Mesenchymal stem cell (in vitro differentiated cells and primary cell): ENCODE measurements at regions not wholly inside any gene's neighbourhood (a gene's known extent, or its start where the extent isn't known, plus 50 kb on each side); places are given as distances from the start of the nearest gene placed in this dataset.
"Not testable (repeated sequence)": the region's sequence is repeated elsewhere in the genome, so short reads cannot be mapped to it uniquely, and the experiment has no call there.

Source experiments
- DNase-seq: peaks from one replicate; pipeline ENCODE4 v3.0.0-alpha.2; 2013
- H2AFZ ChIP-seq: one replicate; pipeline ENCODE4 v1.6.1; 2013; ENCODE audit warnings: low read depth, mild to moderate bottlenecking, control low read depth, inconsistent platforms, low read length, moderate library complexity
- H2AK5ac ChIP-seq: 2 replicates; pipeline ENCODE4 v1.6.1; 2013; ENCODE audit warnings: low read length, moderate library complexity, mild to moderate bottlenecking, inconsistent platforms; ENCODE audit not compliant: severe bottlenecking
- H2BK120ac ChIP-seq: one replicate; pipeline ENCODE4 v1.6.1; 2013; ENCODE audit warnings: low read depth, mild to moderate bottlenecking, inconsistent platforms, low read length, moderate library complexity
- H2BK12ac ChIP-seq, 2 experiments: one replicate each; pipeline ENCODE4 v1.6.1; 2013; ENCODE audit warnings: inconsistent platforms in 2 of 2, low read length in 2 of 2, mild to moderate bottlenecking in 2 of 2, moderate library complexity in 2 of 2, control low read depth in 1 of 2
- H2BK15ac ChIP-seq: one replicate; pipeline ENCODE4 v1.6.1; 2013; ENCODE audit warnings: mild to moderate bottlenecking, low read depth, inconsistent platforms; ENCODE audit not compliant: poor library complexity, severe bottlenecking
- H2BK5ac ChIP-seq: 2 replicates; pipeline ENCODE4 v1.6.1; 2013; ENCODE audit warnings: low read depth, mild to moderate bottlenecking, low read length, control low read depth, inconsistent platforms; ENCODE audit not compliant: poor library complexity, severe bottlenecking
- H3K14ac ChIP-seq, 2 experiments: one replicate each; pipeline ENCODE4 v1.6.1; 2013; ENCODE audit warnings: inconsistent platforms in 2 of 2, low read length in 2 of 2, control low read depth in 1 of 2, mild to moderate bottlenecking in 1 of 2, moderate library complexity in 1 of 2
- H3K18ac ChIP-seq, 2 experiments: one replicate each; pipeline ENCODE4 v1.6.1; 2013; ENCODE audit warnings: inconsistent platforms in 2 of 2, low read length in 2 of 2, control low read depth in 1 of 2, low read depth in 1 of 2, mild to moderate bottlenecking in 1 of 2
- H3K23ac ChIP-seq, 2 experiments: one replicate each; pipeline ENCODE4 v1.6.1; 2013; ENCODE audit warnings: inconsistent platforms in 2 of 2, low read length in 2 of 2, mild to moderate bottlenecking in 2 of 2, moderate library complexity in 2 of 2, control low read depth in 1 of 2
- H3K27ac ChIP-seq: 2 replicates; pipeline ENCODE4 v1.5.1; 2013; ENCODE audit warnings: mild to moderate bottlenecking, moderate library complexity, low read length, control low read depth, inconsistent platforms; ENCODE audit not compliant: poor library complexity, severe bottlenecking
- H3K27me3 ChIP-seq, 2 experiments: 2 replicates each; pipeline versions ENCODE4 v1.6.1 to v1.7.0; 2013; ENCODE audit warnings: low read length in 2 of 2, mild to moderate bottlenecking in 2 of 2, moderate library complexity in 2 of 2, control low read depth in 1 of 2, inconsistent platforms in 1 of 2; ENCODE audit not compliant: control insufficient read depth in 1 of 2, insufficient read depth in 1 of 2
- H3K36me3 ChIP-seq, 2 experiments: 2 replicates each; pipeline versions ENCODE4 v1.6.1 to v1.7.0; 2013; ENCODE audit warnings: low read length in 2 of 2, control low read depth in 1 of 2, inconsistent platforms in 1 of 2, low read depth in 1 of 2, mild to moderate bottlenecking in 1 of 2; ENCODE audit not compliant: insufficient read depth in 2 of 2, control insufficient read depth in 1 of 2
- H3K4ac ChIP-seq, 2 experiments: one replicate each; pipeline ENCODE4 v1.6.1; 2013; ENCODE audit warnings: inconsistent platforms in 2 of 2, low read length in 2 of 2, mild to moderate bottlenecking in 2 of 2, moderate library complexity in 2 of 2, control low read depth in 1 of 2, low read depth in 1 of 2
- H3K4me1 ChIP-seq: 2 replicates; pipeline ENCODE4 v1.6.1; 2013; ENCODE audit warnings: low read depth, low read length, control low read depth; ENCODE audit not compliant: control insufficient read depth, insufficient read depth
- H3K4me2 ChIP-seq: 2 replicates; pipeline ENCODE4 v1.6.1; 2013; ENCODE audit warnings: low read length, mild to moderate bottlenecking, inconsistent platforms; ENCODE audit not compliant: poor library complexity, severe bottlenecking
- H3K4me3 ChIP-seq, 2 experiments: 2 replicates each; pipeline versions ENCODE4 v1.5.1 to v1.7.0; 2013; ENCODE audit warnings: low read length in 2 of 2, mild to moderate bottlenecking in 2 of 2, control low read depth in 1 of 2, low read depth in 1 of 2; ENCODE audit not compliant: insufficient read depth in 1 of 2
- H3K79me1 ChIP-seq: replicated peaks from 2 replicates; pipeline ENCODE4 v1.6.1; 2013; ENCODE audit warnings: mild to moderate bottlenecking, control low read depth, low read length, inconsistent platforms; ENCODE audit not compliant: poor library complexity, severe bottlenecking
- H3K9ac ChIP-seq: 2 replicates; pipeline ENCODE4 v1.7.0; 2013; ENCODE audit warnings: mild to moderate bottlenecking, low read length, moderate library complexity
- H3K9me3 ChIP-seq: 2 replicates; pipeline ENCODE4 v1.7.0; 2013; ENCODE audit warnings: mild to moderate bottlenecking, low read length; ENCODE audit not compliant: control insufficient read depth
- H4K8ac ChIP-seq: one replicate; pipeline ENCODE4 v1.6.1; 2013; ENCODE audit warnings: inconsistent platforms, mild to moderate bottlenecking, low read length, moderate library complexity
- H4K91ac ChIP-seq: one replicate; pipeline ENCODE4 v1.6.1; 2013; ENCODE audit warnings: mild to moderate bottlenecking, low read length, inconsistent platforms
- WGBS: methylation state at CpG from one replicate; pipeline ENCODE4 v1.1.7; 2013; ENCODE audit warnings: mixed read lengths; 5-methylcytosine and 5-hydroxymethylcytosine counted together

GRCh38 chr15:84157056-84157632, 78.4 kb upstream of the GOLGA6L4 start:
- H3K4ac ChIP-seq, H3K36me3 ChIP-seq, H3K23ac ChIP-seq, H2BK120ac ChIP-seq, H3K27me3 ChIP-seq, H2AK5ac ChIP-seq, H4K8ac ChIP-seq, H3K4me2 ChIP-seq, H3K9ac ChIP-seq, H3K27ac ChIP-seq, H4K91ac ChIP-seq, DNase-seq, H3K14ac ChIP-seq, H2BK12ac ChIP-seq, H2BK5ac ChIP-seq, H2BK15ac ChIP-seq, H3K4me1 ChIP-seq, H2AFZ ChIP-seq, H3K9me3 ChIP-seq, H3K18ac ChIP-seq, H3K79me1 ChIP-seq, H3K4me3 ChIP-seq: not testable (repeated sequence)
- WGBS: 88% methylated on average over 8 of the region's 11 CpGs

- H4K8ac ChIP-seq, H2BK120ac ChIP-seq, H3K9ac ChIP-seq, H3K18ac ChIP-seq, H4K91ac ChIP-seq, H3K36me3 ChIP-seq, H3K23ac ChIP-seq, H2BK15ac ChIP-seq, DNase-seq, H3K27ac ChIP-seq, H2BK5ac ChIP-seq, H2AK5ac ChIP-seq, H3K4ac ChIP-seq, H2BK12ac ChIP-seq, H2AFZ ChIP-seq, H3K9me3 ChIP-seq, H3K27me3 ChIP-seq, H3K79me1 ChIP-seq, H3K4me2 ChIP-seq, H3K14ac ChIP-seq, H3K4me1 ChIP-seq, H3K4me3 ChIP-seq: not testable (repeated sequence)
- WGBS: 94% methylated on average over 2 of the region's 3 CpGs
Measured at GRCh38 chr15:84157857-84158256, 77.7 kb upstream of the GOLGA6L4 start.

DNA sequence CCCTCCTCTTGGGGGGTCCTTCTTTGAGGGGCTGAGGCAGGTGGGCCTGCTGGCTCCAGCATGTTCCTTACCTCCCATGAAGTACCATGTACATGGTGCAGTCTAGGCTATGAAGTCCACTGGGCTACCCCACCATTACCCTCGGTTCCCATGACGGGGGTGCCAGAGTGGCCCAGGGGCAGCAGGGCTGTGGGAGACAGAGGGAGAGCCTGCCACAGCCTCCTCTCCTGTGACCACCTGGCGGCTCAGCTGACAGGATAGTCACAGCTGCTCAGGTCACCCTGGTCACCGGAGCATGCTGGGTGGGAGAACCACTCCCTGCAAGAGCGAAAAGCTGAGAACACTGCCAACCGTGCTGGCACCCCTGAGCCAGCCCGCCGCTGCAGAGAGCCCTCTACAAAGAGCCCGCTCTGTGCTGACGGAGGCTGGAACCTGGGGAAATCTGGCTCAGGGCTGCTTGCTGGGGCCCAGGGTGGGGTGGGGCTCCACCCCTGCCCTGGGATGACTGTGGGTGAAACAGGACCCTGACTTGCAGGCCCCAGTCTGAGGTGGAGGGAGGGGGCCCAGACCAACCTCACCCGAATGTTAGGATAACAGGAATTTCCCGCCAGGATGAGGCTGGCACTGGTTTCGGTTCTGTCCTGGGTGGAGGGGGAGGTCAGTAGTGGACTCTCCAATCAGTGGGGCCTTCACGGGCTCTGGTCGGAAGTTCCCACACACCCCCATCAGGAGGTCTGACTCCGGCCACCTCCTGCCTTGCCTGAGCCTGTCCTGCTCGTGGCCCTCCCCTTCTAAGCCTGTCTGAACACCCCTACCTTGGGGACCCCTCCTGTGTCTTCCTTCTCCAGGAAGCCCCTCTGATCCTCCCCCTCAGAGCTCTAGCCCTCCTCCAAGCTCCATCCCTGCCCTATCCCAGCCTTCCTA, 76.0 kb upstream of the GOLGA6L4 start:
- not testable (repeated sequence) for DNase-seq, H3K14ac ChIP-seq, H3K18ac ChIP-seq, H3K27ac ChIP-seq, H2AK5ac ChIP-seq, H3K4me1 ChIP-seq, H2BK120ac ChIP-seq, H3K4ac ChIP-seq, H3K36me3 ChIP-seq, H2BK5ac ChIP-seq, H2BK12ac ChIP-seq, H3K9me3 ChIP-seq, H3K79me1 ChIP-seq, H3K27me3 ChIP-seq, H3K4me2 ChIP-seq, H4K91ac ChIP-seq, H3K4me3 ChIP-seq, H4K8ac ChIP-seq, H2BK15ac ChIP-seq, H2AFZ ChIP-seq, H3K9ac ChIP-seq, H3K23ac ChIP-seq
- WGBS: 95% methylated on average over 7 of the region's 17 CpGs

GRCh38 chr15:84164423-84165292, 70.9 kb upstream of the GOLGA6L4 start:
- H3K27ac ChIP-seq, H3K9ac ChIP-seq, H2BK15ac ChIP-seq, H2AK5ac ChIP-seq, H3K79me1 ChIP-seq, H3K18ac ChIP-seq, H3K27me3 ChIP-seq, H3K4me3 ChIP-seq, H4K91ac ChIP-seq, H3K23ac ChIP-seq, H2BK5ac ChIP-seq, H4K8ac ChIP-seq, H3K36me3 ChIP-seq, H2BK120ac ChIP-seq, H2AFZ ChIP-seq, H2BK12ac ChIP-seq, H3K9me3 ChIP-seq, H3K14ac ChIP-seq, H3K4me1 ChIP-seq, H3K4me2 ChIP-seq, H3K4ac ChIP-seq: not testable (repeated sequence)
- peak; percentile 19 for DNase-seq
- 82% methylated on average over 6 of the region's 8 CpGs for WGBS
